NCI-H1417 treated with DMSO at 0.1 percent for 48 hours (cell line): ENCODE measurements at regions not wholly inside any gene's neighbourhood (a gene's known extent, or its start where the extent isn't known, plus 50 kb on each side); places are given as distances from the start of the nearest gene placed in this dataset.
"Not testable (repeated sequence)": the region's sequence is repeated elsewhere in the genome, so short reads cannot be mapped to it uniquely, and the experiment has no call there.

Source experiments
- DNase-seq: peaks from one replicate; lab custom pipeline; 2025; lab: John Stamatoyannopoulos, UW

- DNase-seq, result no peak
Measured at GRCh38 chr16:60271781-60272180, 1537.7 kb upstream of the GOT2 start.

GRCh38 chr16:60271025-60271771 lies 1537.1 kb upstream of the GOT2 start:
- DNase-seq, result no peak

- no peak for DNase-seq
Measured at GRCh38 chr16:60261425-60261824, 1527.3 kb upstream of the GOT2 start.

GRCh38 chr16:60259956-60260355 lies 1525.8 kb upstream of the GOT2 start:
- DNase-seq, result no peak

- no peak for DNase-seq
Measured at GRCh38 chr16:60246086-60246485, 1512.0 kb upstream of the GOT2 start.

- DNase-seq, result no peak
Measured at GRCh38 chr16:60241671-60242070, 1507.6 kb upstream of the GOT2 start.

- DNase-seq, result no peak
Measured at GRCh38 chr16:60230666-60231065, 1496.5 kb upstream of the GOT2 start.

GRCh38 chr16:60225541-60225940 lies 1491.4 kb upstream of the GOT2 start:
- DNase-seq, result no peak

GRCh38 chr16:60217787-60218186 lies 1483.7 kb upstream of the GOT2 start:
- DNase-seq, result no peak

- no peak for DNase-seq
Measured at GRCh38 chr16:60214311-60214710, 1480.2 kb upstream of the GOT2 start.

- DNase-seq, result no peak
Measured at GRCh38 chr16:60206516-60206915, 1472.4 kb upstream of the GOT2 start.

GRCh38 chr16:60204181-60204580 lies 1470.1 kb upstream of the GOT2 start:
- no peak for DNase-seq

GRCh38 chr16:60203525-60204124 lies 1469.5 kb upstream of the GOT2 start:
- no peak for DNase-seq

- not testable (repeated sequence) for DNase-seq
Measured at GRCh38 chr16:60200729-60201128, 1466.6 kb upstream of the GOT2 start.

GRCh38 chr16:60200161-60200560 lies 1466.0 kb upstream of the GOT2 start:
- DNase-seq, result no peak

GRCh38 chr16:60199150-60199549 lies 1465.0 kb upstream of the GOT2 start:
- DNase-seq, result no peak

GRCh38 chr16:60181536-60181935 lies 1447.4 kb upstream of the GOT2 start:
- DNase-seq, result no peak

GRCh38 chr16:60180609-60181008 lies 1446.5 kb upstream of the GOT2 start:
- DNase-seq, result no peak

GRCh38 chr16:60170196-60170595 lies 1436.1 kb upstream of the GOT2 start:
- DNase-seq, result no peak

GRCh38 chr16:60166111-60166510 lies 1432.0 kb upstream of the GOT2 start:
- no peak for DNase-seq

- DNase-seq, result no peak
Measured at GRCh38 chr16:60151987-60152386, 1417.9 kb upstream of the GOT2 start.

GRCh38 chr16:60150907-60151306 lies 1416.8 kb upstream of the GOT2 start:
- no peak for DNase-seq

- no peak for DNase-seq
Measured at GRCh38 chr16:60143348-60143705, 1409.2 kb upstream of the GOT2 start.
